HG02884 (cell line): ENCODE measurements at regions not wholly inside any gene's neighbourhood (a gene's known extent, or its start where the extent isn't known, plus 50 kb on each side); places are given as distances from the start of the nearest gene placed in this dataset.

Source experiments
- ATAC-seq: cut with Tn5 transposase; IDR thresholded peaks from one replicate; pipeline ENCODE4 v1.9.1; 2021; ENCODE audit warnings: mild to moderate bottlenecking, moderate library complexity; ENCODE audit not compliant: unreplicated experiment

DNA sequence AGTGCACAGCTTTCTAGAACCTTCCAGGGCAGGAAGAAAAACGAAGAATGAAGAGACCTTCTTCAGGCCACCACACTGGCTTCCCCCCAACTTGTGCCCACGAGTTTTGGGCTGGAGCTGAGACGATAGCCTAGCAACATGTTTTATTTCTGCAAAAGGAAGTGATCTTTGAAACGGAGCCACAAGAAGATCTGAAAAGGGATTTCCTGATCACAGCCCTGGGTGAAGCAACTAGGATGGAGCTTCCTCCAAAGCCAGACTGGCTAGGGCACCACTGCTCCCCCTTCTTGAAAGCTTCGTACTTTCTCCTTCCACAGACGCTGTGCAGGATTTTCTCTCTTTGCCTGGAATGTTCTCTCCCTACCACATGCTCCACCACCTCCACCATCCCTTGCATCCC, 418.3 kb downstream of the MED13L start:
- ATAC-seq, result no peak

DNA sequence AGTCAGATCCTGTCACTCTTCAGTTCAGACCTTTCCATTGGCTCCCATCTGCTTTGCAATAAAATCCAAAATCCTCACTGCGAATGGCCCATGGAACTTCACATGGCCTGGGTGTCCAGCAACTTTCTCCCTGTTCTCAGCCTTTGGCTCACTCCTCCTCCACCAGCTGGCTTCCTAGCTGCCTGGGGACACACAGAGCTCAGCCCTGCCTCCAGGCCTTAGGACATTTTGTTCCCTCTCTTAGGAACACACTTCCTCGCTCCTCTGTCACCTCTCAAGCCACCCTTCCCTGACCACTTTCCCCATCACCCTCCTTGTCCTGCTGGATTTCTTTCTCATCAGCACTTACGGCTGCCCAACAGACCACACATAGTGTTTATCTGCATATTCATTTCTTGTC, 419.6 kb downstream of the MED13L start:
- no peak for ATAC-seq

DNA sequence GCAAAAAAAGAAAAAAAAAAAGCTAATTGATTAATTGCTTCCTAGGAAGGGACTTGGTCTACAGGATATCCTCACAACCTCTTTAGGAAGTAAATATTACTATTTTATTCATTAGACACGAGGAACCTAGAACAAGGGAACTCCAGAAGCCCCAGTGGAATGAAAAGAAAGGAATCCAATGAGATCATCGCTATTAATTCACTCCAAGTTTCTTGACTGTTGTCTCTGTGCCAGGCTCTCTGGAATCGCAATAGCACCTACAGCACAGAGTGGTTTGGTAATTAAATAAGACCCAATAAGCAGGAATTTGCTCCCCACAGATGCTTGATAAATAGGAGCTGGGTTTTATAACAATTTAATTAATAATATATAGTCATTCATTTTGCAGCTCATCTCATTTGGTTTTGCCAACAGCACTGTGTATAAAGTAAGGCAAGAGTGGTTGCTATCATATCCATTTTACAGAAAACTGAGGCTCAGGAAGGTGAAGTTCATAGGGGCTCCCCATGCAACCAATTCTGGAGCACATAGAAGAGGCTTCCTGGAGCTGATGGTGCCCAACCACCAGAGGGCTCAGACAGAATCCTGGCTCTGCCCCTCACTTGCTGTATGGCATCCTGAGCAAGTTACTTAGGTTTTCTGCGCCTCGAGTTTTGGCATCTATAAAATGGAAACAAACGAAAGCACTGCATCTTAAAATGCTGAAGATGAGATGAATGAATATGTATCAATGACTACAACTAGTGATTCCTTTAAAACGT, 420.2 kb downstream of the MED13L start:
- no peak for ATAC-seq

DNA sequence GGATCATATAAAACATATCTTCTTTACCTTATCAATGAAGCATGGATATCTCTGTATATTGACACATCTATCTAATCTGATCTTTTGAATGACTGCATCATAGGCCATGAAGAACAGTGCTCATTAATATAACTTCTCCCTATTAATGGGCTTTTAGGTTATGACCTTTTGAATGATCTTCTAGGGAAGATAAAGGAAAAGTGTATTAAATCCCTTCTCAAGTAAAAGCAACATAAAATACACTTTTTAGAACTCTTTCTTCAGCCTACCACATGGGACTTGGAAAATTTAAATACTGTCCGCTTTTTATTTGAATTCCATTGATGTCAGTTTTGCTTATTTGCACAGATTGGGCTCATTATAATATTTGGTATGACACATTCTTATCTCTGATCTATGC, 425.4 kb downstream of the MED13L start:
- ATAC-seq, result no peak

DNA sequence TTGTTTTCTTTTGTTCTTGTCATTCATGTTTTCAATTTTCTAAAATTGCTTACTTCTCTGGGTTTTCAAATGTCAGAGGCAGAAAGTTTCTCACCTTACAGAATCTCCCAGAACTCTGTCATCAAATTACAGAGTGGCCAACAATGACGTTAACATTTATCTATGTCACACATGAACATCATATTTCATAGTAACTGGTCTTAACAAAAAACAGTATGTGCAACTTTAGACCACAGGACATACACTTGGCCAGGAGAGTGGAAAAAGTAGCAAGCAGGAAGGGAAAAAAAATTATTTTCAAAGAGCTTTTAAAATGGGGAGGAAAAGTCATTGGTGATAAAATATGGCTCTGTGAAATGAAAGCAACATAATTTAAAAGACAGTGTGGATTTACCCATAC, 426.5 kb downstream of the MED13L start:
- no peak for ATAC-seq

DNA sequence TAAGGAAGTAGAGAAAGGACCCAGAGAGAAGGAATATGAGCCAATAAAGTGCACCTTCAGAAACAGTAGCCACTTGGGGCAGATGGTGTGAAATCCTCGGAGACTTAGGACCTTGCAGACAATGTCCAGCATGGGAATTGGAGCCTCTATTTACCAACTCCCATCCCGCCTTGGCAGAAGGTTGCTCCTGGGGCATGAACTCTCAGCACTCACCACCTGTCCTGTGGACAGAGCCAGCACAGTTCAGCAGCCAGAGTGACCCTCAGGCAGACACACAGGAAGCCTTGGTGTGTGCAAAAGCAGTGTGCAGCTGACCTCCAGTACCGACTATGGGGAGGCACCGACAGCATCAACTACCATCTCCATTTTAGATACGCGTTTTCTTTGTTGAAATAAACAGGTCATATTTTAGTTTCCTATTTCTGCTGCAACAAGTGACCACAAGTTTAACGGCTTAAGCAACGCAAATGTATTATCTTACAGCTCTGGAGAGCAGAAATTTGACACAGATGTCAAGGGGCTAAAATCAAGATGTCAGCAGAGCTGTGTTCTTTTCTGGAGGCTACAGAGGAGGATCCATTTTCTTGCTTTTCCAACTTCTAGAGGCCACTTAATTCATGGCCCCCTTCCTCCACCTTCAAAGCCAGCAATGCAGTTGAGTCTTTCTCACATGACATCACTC, 428.1 kb downstream of the MED13L start:
- no peak for ATAC-seq

DNA sequence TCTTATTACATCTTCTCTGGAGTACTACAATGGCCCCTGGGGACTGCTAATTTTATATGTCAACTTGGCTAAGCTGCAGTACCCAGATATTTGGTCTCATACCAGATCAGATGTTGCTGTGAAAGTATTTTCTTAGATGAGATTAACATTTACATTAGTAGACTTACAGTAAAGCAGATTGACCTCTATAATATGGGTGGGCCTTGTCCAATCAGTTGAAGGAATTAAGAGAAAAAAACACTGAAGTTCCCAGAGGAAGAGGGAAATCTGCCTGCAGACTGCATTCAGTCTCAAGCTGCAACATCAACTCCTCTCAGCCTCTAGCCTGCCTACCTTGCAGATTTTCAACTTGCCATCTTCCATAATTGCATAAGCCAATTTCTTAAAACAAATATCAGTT, 430.1 kb downstream of the MED13L start:
- no peak for ATAC-seq

DNA sequence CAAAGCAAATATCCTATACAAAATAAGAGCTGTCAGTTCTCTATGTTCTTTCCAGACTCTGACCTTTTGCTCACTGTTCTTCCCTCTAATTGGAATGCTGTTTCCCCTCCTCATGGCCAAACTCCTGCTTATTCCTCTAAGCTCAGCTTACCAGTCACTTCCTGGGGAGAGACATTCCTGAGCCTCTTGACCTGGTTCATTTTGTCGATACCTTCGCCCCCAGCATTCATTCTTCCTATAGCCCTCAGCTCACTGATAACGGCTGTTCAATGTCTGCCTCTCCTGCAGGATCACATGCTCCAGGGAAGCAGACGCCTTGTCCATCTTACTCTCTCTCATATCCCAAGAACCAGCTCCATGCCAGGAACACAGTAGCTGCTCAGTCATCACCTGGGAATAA, 431.0 kb downstream of the MED13L start:
- no peak for ATAC-seq

DNA sequence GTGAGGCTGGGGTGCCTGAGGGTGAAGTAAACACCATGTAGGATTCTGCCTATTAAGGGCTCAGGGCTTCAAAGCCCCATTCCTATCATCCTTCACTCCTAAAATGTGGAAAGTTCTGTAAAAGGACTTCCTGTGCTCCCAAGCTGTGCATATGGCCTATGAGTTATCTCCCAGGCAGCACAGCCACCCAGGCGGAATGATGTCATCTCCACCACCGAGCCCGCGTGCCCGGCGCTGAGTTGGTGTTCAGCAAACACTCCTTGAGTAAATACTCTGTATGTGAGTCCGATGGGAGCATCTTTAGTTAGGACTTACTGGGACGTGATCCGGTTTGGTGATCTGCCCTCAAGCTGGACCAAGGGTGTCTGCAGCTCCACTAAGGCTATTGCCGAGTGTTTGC, 437.3 kb downstream of the MED13L start:
- ATAC-seq, result no peak

DNA sequence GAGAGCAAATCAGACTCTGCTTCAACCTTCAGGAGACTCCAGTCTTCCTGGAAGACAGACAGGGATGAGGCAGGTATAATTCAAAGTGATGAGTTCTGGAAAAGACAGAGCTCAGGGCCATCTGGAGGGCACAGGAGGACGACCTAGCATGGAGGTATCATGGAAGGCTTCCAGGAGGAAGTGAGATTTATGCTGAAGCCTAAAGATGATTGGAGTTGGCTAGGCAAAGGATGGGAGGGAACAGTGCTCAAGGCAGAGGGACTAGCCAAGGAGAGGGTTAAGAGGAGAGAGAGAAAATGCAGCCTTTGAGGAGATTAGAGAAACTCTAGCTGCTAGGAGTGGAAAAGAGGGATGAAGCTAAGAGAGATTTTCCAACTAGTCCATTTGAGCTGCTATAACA, 438.5 kb downstream of the MED13L start:
- ATAC-seq, result no peak

DNA sequence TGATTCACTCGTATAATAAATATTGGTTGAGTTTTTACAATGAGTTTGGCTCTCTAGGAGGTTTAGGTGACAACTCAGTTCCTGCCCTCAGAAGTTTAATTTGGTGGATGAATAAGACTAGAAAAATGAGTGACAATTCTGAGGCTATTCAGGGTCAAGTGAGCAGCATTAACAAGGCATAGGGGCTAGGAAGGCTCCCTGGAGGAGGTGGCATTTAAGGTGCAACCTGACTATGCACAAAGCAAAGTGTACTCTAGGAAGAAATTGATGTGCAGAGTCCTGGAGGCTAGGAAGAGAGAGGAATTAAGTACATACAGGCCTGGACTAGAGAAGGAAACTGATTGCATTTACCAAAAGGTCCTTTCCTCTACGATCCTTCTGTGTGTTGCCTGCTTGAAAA, 440.3 kb downstream of the MED13L start:
- no peak for ATAC-seq

DNA sequence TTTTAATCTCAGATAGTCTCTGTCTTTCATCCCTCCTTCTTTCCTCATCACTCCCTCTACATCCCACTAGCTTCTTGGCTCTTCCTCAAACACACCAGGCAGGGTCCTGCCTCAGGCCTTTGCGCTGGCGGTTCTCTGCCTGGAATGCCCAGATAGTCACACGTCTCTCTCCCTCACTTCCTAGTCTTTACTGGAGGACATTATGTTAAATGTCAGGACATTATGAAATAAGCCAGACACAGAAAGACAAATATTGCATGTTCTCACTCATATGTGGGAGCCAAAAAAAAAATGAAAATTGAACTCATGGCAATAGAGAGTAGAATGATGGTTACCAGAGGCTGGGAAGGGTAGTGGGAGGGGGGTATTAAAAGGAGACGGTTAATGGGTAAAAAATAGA, 442.0 kb downstream of the MED13L start:
- ATAC-seq, result no peak

DNA sequence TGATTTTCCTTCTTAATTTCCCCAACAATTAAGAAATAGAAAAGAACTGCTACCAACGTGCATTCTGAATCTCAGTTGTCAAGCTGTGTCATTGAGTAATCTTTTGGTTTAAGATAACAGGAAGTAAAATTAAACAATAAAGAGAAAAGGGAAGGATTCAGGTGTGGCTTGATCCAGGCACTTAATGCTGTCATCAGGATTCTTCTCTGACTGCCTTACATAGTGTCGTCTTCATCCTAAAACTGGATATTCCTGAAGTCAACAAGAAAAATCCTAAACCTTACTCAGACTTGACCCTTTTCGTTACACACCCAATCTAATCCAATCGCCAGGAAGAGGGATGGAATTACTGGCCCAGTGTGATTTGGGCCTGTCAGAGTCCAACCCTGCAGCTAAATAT, 443.8 kb downstream of the MED13L start:
- ATAC-seq, result no peak

DNA sequence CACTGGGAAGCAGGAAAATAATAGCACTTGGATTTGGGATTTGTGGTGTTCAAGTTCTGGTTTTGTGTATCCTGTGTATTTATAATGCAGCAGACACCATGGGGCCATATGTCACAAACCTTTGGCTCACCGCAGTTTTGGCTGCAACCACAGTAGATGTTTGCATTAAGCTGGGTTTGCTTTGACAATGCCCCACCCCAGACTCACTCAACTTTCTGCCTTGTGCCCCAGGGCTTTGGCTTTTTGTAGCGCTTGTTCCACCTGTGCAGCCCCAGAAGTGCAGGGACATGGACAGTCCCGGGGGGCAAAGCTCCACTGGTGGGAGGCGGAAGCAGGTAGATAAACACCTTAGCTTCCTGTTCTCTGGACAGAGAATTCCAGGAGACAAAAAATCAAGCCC, 446.9 kb downstream of the MED13L start:
- no peak for ATAC-seq

DNA sequence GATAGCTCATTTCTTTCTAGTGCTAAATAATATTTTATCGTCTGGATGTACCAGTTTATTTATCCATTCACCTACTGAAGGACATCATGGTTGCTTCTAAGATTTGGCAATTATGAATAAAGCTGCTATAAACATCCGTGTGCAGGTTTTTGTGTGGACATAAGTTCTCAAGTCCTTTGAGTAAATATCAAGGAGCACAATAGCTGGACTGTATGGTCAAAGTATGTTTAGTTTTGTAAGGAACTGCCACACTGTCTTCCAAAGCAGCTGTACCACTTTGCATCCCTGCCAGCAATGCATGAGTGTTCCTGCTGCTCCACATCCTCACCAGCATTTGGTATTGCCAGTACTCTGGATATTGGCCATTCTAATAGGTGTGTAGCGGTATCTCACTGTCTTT, 447.4 kb downstream of the MED13L start:
- ATAC-seq, result no peak

DNA sequence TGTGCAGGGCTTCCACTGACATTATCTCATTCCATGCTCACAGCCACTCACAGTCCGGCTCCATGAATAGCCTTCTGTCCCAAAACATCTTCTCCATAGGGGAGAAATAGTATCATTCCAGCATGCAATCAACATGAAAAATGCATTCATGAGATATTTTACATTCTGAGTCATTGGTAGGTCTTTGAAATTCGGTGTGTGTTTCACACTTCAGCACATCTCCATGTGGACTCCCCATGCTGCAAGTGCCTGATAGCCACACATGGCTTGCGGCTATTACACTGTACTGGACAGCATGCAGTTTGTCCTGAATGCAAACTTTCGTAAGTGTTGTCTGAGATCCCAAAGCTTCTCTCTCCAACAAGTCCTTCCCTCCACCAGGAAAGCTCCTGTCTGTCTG, 449.3 kb downstream of the MED13L start:
- ATAC-seq, result no peak

DNA sequence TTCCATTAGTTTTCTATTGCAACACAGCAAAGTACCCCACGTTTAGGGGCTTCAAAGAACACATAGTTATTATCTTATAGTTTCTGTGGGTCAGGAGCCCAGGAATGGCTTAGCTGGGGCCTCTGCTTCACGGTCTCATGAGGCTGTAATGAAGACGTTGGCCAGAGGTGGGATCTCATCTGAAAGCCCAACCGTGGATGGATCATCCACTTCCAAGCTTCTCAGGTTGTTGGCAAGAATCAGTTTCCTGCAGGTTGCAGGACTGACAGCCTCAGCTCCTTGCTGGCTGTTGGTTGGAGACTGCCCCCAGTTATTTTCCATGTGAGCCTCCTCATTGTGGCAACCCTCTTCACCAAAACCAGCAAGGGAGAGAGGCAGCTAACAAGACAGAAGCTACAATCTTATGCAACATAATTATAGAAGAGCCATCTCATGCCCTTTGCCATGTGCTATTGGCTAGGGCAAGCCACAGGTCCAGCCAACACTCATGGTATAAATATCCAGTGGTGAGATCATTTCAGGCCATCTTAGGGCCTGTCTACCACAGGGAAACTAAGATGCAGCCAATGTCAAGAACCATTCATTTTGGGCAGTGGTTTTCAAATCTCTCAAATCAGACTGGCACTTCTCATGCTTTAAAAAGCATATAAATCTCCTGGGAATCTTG, 452.4 kb downstream of the MED13L start:
- ATAC-seq, result no peak

DNA sequence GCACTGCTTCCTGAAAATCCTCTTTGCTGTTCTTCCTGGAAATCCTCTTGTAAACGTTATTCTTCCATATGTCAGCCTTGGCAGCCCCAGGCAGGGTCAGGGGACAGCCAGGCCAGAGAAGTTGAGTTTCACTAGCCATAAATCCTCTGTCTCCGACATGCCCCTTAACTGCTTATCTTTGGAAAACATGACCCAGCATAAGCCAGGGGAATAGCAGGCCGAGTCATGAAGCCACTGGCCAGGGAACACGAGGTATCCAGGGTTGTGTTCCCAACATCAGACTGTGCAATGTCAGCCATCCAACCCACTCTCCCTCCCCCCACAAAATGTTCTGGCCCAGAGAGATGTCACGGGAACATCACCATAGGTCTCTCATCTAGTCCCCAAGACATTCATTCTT, 453.9 kb downstream of the MED13L start:
- no peak for ATAC-seq

DNA sequence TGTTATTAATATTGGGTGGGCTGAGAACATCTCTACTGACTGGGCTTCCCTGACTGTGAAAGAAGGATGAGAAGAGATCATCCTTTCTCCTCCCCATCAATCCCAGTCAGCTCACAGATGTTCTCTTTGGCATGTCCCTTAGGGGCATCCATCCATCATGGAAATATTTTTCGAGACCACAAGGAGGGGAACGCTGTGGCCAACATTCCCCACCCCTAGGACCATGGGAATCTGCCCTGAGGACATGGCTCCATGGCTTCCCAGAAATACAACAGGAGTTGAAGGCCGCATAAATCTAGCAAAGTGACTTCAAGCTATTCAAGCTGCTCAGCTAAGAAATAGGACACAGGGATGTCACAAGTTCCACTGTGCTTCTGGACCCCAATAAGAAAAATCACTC, 456.8 kb downstream of the MED13L start:
- ATAC-seq, result no peak

DNA sequence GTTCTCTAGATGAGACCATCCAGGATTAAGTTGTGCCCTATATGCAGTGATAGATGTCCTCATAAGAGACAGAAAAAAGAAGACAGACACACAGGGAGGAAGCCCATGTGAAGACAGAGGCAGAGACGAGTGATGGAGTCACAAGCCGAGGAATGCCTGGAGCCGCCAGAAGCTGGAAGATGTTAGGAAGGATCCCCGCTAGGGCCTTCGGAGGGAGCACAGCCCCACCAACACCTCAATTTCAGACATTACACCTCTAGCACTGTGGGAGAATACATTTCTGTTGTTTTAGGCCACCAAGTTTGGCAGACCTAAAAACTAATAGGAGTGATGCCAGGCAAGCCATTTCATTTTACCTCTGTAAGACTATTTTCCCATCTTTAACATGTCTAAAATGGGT, 458.5 kb downstream of the MED13L start:
- no peak for ATAC-seq

DNA sequence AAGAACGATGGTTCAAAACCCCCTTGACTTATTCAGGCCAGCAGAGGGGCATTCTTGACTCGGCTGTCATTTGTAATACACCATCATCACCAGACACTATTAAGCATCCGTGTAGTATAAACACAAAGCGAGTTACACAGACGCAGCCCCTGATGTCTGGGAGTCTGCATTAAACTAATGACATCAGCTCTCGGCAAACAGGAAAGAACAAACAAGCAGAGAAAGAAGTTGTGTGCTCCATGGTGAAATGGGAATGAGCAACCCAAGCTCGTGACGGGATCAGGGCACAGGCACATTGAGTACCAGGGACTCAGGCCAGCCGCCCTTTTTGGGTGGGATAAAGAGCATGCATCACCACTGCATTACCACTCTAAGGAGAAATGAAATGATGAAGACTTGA, 460.1 kb downstream of the MED13L start:
- no peak for ATAC-seq

DNA sequence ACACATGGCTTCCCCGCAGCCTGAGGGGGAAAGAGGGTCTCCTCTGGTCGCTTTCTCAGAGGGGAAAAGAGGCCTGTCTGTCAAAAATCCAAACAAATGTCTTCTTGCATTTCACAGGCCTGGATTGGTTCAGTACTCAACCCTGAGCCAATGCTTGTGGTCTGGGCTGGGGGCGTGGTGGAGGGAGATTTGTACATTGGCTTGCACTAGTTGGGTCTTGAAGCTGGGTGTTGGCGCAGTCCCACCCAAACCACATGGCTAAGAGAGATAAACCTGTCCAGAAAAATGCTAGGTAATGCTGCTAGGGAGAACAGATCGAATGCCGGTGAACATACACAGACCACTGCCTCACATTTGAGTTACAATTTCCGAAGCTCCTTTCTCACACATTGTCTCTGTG, 461.6 kb downstream of the MED13L start:
- no peak for ATAC-seq
